Adrenal gland (tissue), 9 donors: ENCODE measurements at regions not wholly inside any gene's neighbourhood (a gene's known extent, or its start where the extent isn't known, plus 50 kb on each side); places are given as distances from the start of the nearest gene placed in this dataset.

ENCODE experiments used
- DNase-seq, 7 donors: peaks; one replicate each; pipeline ENCODE4 v3.0.0-alpha.2; 2019 to 2020
- H3K27ac ChIP-seq, 5 donors: fragments of 200-600 bp; sonication (generic) in 4 of 5; 1 replicate in 3 of 5; 2 replicates in 2 of 5; pipeline versions ENCODE4 v1.5.1 to v1.8.0; 2016 to 2020; ENCODE audit warnings: mild to moderate bottlenecking in 1 of 5
- H3K27me3 ChIP-seq: fragments of 200-600 bp; 2 replicates; pipeline ENCODE4 v1.8.0; 2021
- H3K36me3 ChIP-seq, 2 donors: fragments of 200-600 bp; replicated peaks in 1 of 2; 1 replicate in 1 of 2; 2 replicates in 1 of 2; pipeline versions ENCODE4 v1.5.1 to v1.8.0; 2018 to 2022
- H3K4me1 ChIP-seq, 2 donors: fragments of 200-600 bp; replicated peaks in 1 of 2; 1 replicate in 1 of 2; 2 replicates in 1 of 2; pipeline versions ENCODE4 v1.5.1 to v1.8.0; 2018 to 2021
- H3K4me3 ChIP-seq, 4 donors: fragments of 200-600 bp; sonication (generic) in 3 of 4; one replicate each; pipeline ENCODE4 v1.5.1; 2016 to 2018
- H3K9me3 ChIP-seq, 3 donors: fragments of 200-600 bp; sonication (generic) in 1 of 3; replicated peaks in 1 of 3; 1 replicate in 2 of 3; 2 replicates in 1 of 3; pipeline versions ENCODE4 v1.5.1 to v1.8.0; 2016 to 2021
- CTCF ChIP-seq, 6 experiments: fragments of 450-650 bp in 4 of 6; fragments of 200-600 bp in 2 of 6; sonication (generic) in 1 of 6; IDR thresholded peaks; 1 replicate in 5 of 6; 2 replicates in 1 of 6; pipeline versions ENCODE4 v1.5.1 to v1.8.0; 2016 to 2021; ENCODE audit warnings: antibody characterized with exemption in 6 of 6, mild to moderate bottlenecking in 2 of 6, moderate library complexity in 1 of 6
- POLR2A ChIP-seq, 2 donors: fragments of 450-650 bp; IDR thresholded peaks; one replicate each; pipeline ENCODE4 v1.6.1; 2017; ENCODE audit warnings: antibody characterized with exemption in 2 of 2, mild to moderate bottlenecking in 2 of 2, moderate library complexity in 1 of 2
- WGBS, 4 donors: extraction: QIAGEN DNeasy Blood & Tissue Kit in 2 of 4; methylation state at CpG; one replicate each; pipeline versions ENCODE4 v1.1.5 to v1.1.7; 2013 to 2017; 5-methylcytosine and 5-hydroxymethylcytosine counted together
- intact Hi-C, 2 donors: fragments of 100-400 bp; cut with DNase I; formaldehyde crosslinking; loops; one replicate each; pipeline versions ENCODE4 v1.14.1 to v1.15.0; 2022 to 2023
- donor health status: healthy with polysubstance abuse.
- donor health status: Bipolar disorder and iron deficiency.
- donor health status: DM: yes; HTN: yes; CAD: no.
- donor health status: DM: no; HTN: no; CAD: no.
- donor health status: DM: no; HTN: no; CAD: no.

- H3K9me3 ChIP-seq: no peaks in the 10 kb centered on the region
- 74 to 89% (median 86%) methylated on average over 2 of the region's 2 CpGs for WGBS, 4 donors
- TF ChIP-seq CTCF (IDR thresholded peaks at IDR 0.05) (no peak), POLR2A (IDR thresholded peaks at IDR 0.05) (no peak)
- H3K27me3 ChIP-seq: no peaks in the 10 kb centered on the region
- no peak overlapping the region for H3K4me3 ChIP-seq
- no peaks in the 10 kb centered on the region for H3K36me3 ChIP-seq
- intact Hi-C loops: no loop called here
- no peak for DNase-seq
- H3K27ac ChIP-seq: no peak overlapping the region
- no peaks in the 10 kb centered on the region for H3K4me1 ChIP-seq
Measured at GRCh38 chr2:52897511-52898044, 870.0 kb upstream of the CHAC2 start.

- Histone ChIP-seq H3K9me3 (no peaks in the 10 kb centered on the region), H3K36me3 (no peaks in the 10 kb centered on the region), H3K4me1 (no peaks in the 10 kb centered on the region), H3K4me3 (no peak overlapping the region), H3K27ac (no peak overlapping the region), H3K27me3 (no peaks in the 10 kb centered on the region)
- intact Hi-C loops: no loop called here
- no peak for DNase-seq
- TF ChIP-seq CTCF (IDR thresholded peaks at IDR 0.05) (no peak), POLR2A (IDR thresholded peaks at IDR 0.05) (no peak)
- WGBS, 4 donors: 63 to 75% (median 69%) methylated on average over 4 of the region's 4 CpGs
Measured at GRCh38 chr2:52895726-52896340, 871.8 kb upstream of the CHAC2 start.

- DNase-seq: no peak
- 81 to 89% (median 86%) methylated on average over 3 of the region's 3 CpGs for WGBS, 4 donors
- H3K27ac ChIP-seq: no peak overlapping the region
- H3K4me3 ChIP-seq: no peak overlapping the region
- no peaks in the 10 kb centered on the region for H3K27me3 ChIP-seq
- no peaks in the 10 kb centered on the region for H3K36me3 ChIP-seq
- H3K9me3 ChIP-seq: no peaks in the 10 kb centered on the region
- intact Hi-C loops: no loop called here
- no peak for TF ChIP-seq CTCF (IDR thresholded peaks at IDR 0.05)
- no peak for TF ChIP-seq POLR2A (IDR thresholded peaks at IDR 0.05)
- H3K4me1 ChIP-seq: no peaks in the 10 kb centered on the region
Measured at GRCh38 chr2:52886556-52886955, 881.0 kb upstream of the CHAC2 start.

GRCh38 chr2:52884761-52885352 lies 882.7 kb upstream of the CHAC2 start:
- Histone ChIP-seq H3K9me3 (no peaks in the 10 kb centered on the region), H3K4me3 (no peak overlapping the region), H3K27me3 (no peaks in the 10 kb centered on the region), H3K4me1 (no peaks in the 10 kb centered on the region), H3K27ac (no peak overlapping the region), H3K36me3 (no peaks in the 10 kb centered on the region)
- WGBS, 4 donors: 55 to 68% (median 62%) methylated on average over 3 of the region's 3 CpGs
- DNase-seq: no peak
- intact Hi-C loops: no loop called here
- no peak for TF ChIP-seq CTCF (IDR thresholded peaks at IDR 0.05)
- no peak for TF ChIP-seq POLR2A (IDR thresholded peaks at IDR 0.05)
